Glomerular visceral epithelial cell (primary cell): ENCODE measurements at regions not wholly inside any gene's neighbourhood (a gene's known extent, or its start where the extent isn't known, plus 50 kb on each side); places are given as distances from the start of the nearest gene placed in this dataset.

ENCODE experiments used
- DNase-seq: peaks from one replicate; pipeline ENCODE4 v3.0.0-alpha.2; 2016; ENCODE audit errors: extremely low spot score

- DNase-seq: no peak
These were observed 190.1 kb downstream of the HAUS1 start for GRCh38 chr18:46294318-46294717.

GRCh38 chr18:46294751-46295150 is 190.6 kb downstream of the HAUS1 start:
- DNase-seq: no peak

- DNase-seq: no peak
These were observed 191.2 kb downstream of the HAUS1 start for GRCh38 chr18:46295416-46295815.

GRCh38 chr18:46296656-46297055 is 192.5 kb downstream of the HAUS1 start:
- DNase-seq: no peak

- no peak for DNase-seq
These were observed 192.9 kb downstream of the HAUS1 start for GRCh38 chr18:46297124-46297523.

GRCh38 chr18:46297621-46298020 is 193.4 kb downstream of the HAUS1 start:
- DNase-seq: peak; percentile 20

GRCh38 chr18:46298511-46298910 is 194.3 kb downstream of the HAUS1 start:
- no peak for DNase-seq

- no peak for DNase-seq
These were observed 195.4 kb downstream of the HAUS1 start for GRCh38 chr18:46299465-46300008.

- no peak for DNase-seq
These were observed 196.9 kb downstream of the HAUS1 start for GRCh38 chr18:46301081-46301480.

- no peak for DNase-seq
These were observed 197.4 kb downstream of the HAUS1 start for GRCh38 chr18:46301571-46301970.

- no peak for DNase-seq
These were observed 198.6 kb downstream of the HAUS1 start for GRCh38 chr18:46302528-46303485.

GRCh38 chr18:46310258-46310657 is 206.1 kb downstream of the HAUS1 start:
- DNase-seq: peak; percentile 52

- no peak for DNase-seq
These were observed 206.6 kb downstream of the HAUS1 start for GRCh38 chr18:46310675-46311345.

GRCh38 chr18:46311491-46311890 is 207.3 kb downstream of the HAUS1 start:
- DNase-seq: no peak

- DNase-seq: no peak
These were observed 208.0 kb downstream of the HAUS1 start for GRCh38 chr18:46312221-46312620.

GRCh38 chr18:46313521-46313920 is 209.3 kb downstream of the HAUS1 start:
- DNase-seq: no peak

GRCh38 chr18:46314011-46314410 is 209.8 kb downstream of the HAUS1 start:
- no peak for DNase-seq

- no peak for DNase-seq
These were observed 211.0 kb downstream of the HAUS1 start for GRCh38 chr18:46315161-46315560.

GRCh38 chr18:46318356-46318755 is 214.2 kb downstream of the HAUS1 start:
- no peak for DNase-seq

- no peak for DNase-seq
These were observed 215.6 kb downstream of the HAUS1 start for GRCh38 chr18:46319783-46320182.

- DNase-seq: no peak
These were observed 216.1 kb downstream of the HAUS1 start for GRCh38 chr18:46320297-46320696.

- DNase-seq: peak; percentile 77
These were observed 216.9 kb downstream of the HAUS1 start for GRCh38 chr18:46320928-46321711.
